HG02884 (cell line): ENCODE measurements at regions not wholly inside any gene's neighbourhood (a gene's known extent, or its start where the extent isn't known, plus 50 kb on each side); places are given as distances from the start of the nearest gene placed in this dataset.

ENCODE experiments used
- ATAC-seq: cut with Tn5 transposase; IDR thresholded peaks from one replicate; pipeline ENCODE4 v1.9.1; 2021; ENCODE audit warnings: mild to moderate bottlenecking, moderate library complexity; ENCODE audit not compliant: unreplicated experiment

- no peak for ATAC-seq
Measured at GRCh38 chr2:221144909-221145308, 427.2 kb downstream of the EPHA4 start.

- no peak for ATAC-seq
Measured at GRCh38 chr2:221145396-221145795, 426.7 kb downstream of the EPHA4 start.

- no peak for ATAC-seq
Measured at GRCh38 chr2:221153226-221153625, 418.9 kb downstream of the EPHA4 start.

- ATAC-seq = no peak
Measured at GRCh38 chr2:221154176-221154575, 417.9 kb downstream of the EPHA4 start.

- ATAC-seq = no peak
Measured at GRCh38 chr2:221156062-221156734, 415.9 kb downstream of the EPHA4 start.

- ATAC-seq = no peak
Measured at GRCh38 chr2:221161186-221161585, 410.9 kb downstream of the EPHA4 start.

GRCh38 chr2:221166292-221166691, 405.8 kb downstream of the EPHA4 start:
- no peak for ATAC-seq

GRCh38 chr2:221167561-221167960, 404.5 kb downstream of the EPHA4 start:
- ATAC-seq = no peak

- ATAC-seq = no peak
Measured at GRCh38 chr2:221169724-221170123, 402.4 kb downstream of the EPHA4 start.

GRCh38 chr2:221170548-221170947, 401.6 kb downstream of the EPHA4 start:
- ATAC-seq = no peak

GRCh38 chr2:221176667-221177066, 395.4 kb downstream of the EPHA4 start:
- no peak for ATAC-seq

GRCh38 chr2:221178139-221178538, 394.0 kb downstream of the EPHA4 start:
- ATAC-seq = no peak

GRCh38 chr2:221186873-221187272, 385.2 kb downstream of the EPHA4 start:
- no peak for ATAC-seq

- ATAC-seq = no peak
Measured at GRCh38 chr2:221189431-221190067, 382.6 kb downstream of the EPHA4 start.

- ATAC-seq = no peak
Measured at GRCh38 chr2:221195829-221196228, 376.3 kb downstream of the EPHA4 start.

GRCh38 chr2:221197225-221197856, 374.8 kb downstream of the EPHA4 start:
- ATAC-seq = no peak

GRCh38 chr2:221198309-221198708, 373.8 kb downstream of the EPHA4 start:
- ATAC-seq = no peak

- ATAC-seq = no peak
Measured at GRCh38 chr2:221200184-221200839, 371.8 kb downstream of the EPHA4 start.

GRCh38 chr2:221202431-221202830, 369.7 kb downstream of the EPHA4 start:
- no peak for ATAC-seq

- ATAC-seq = peak; percentile 81
Measured at GRCh38 chr2:221203125-221203524, 369.0 kb downstream of the EPHA4 start.

GRCh38 chr2:221203856-221204255, 368.2 kb downstream of the EPHA4 start:
- ATAC-seq = no peak

- ATAC-seq = no peak
Measured at GRCh38 chr2:221204699-221205098, 367.4 kb downstream of the EPHA4 start.
